IMR-90 (cell line): ENCODE measurements at regions not wholly inside any gene's neighbourhood (a gene's known extent, or its start where the extent isn't known, plus 50 kb on each side); places are given as distances from the start of the nearest gene placed in this dataset.

Experiments
- ATAC-seq: fragments of 200-7000 bp; cut with Tn5 transposase; 2 replicates; pipeline ENCODE4 v1.9.1; 2020; ENCODE audit warnings: low read depth, mild to moderate bottlenecking, moderate library complexity
- BruUV-seq: library from RNA; stranded (reverse); fragments of 400-500 nt; replicated peaks from 2 replicates; lab custom pipeline; 2021; lab: Mats Ljungman, UMichigan
- CTCF ChIA-PET: fragments of 300-600 bp; formaldehyde crosslinking; extraction: SDS; loops from one replicate; lab custom pipeline; 2021; ENCODE audit warnings: antibody characterized with exemption; lab: Yijun Ruan, JAX
- POLR2A ChIA-PET: fragments of 300-600 bp; sonication (Branson Sonifier 250); formaldehyde crosslinking; loops from one replicate; lab custom pipeline; 2022; ENCODE audit warnings: antibody characterized with exemption; ENCODE audit not compliant: unreplicated experiment; lab: Charles Lee
- DNase-seq: peaks from one replicate; pipeline ENCODE4 v3.0.0; 2013
- H2AFZ ChIP-seq: replicated peaks from 2 replicates; pipeline ENCODE3; 2013; ENCODE audit warnings: low read length, mild to moderate bottlenecking; ENCODE audit not compliant: poor library complexity
- H2AK5ac ChIP-seq: 2 replicates; pipeline ENCODE4 v1.6.1; 2013; ENCODE audit warnings: low read depth, low read length, inconsistent platforms
- H2AK9ac ChIP-seq: replicated peaks from 2 replicates; pipeline ENCODE3; 2013; ENCODE audit warnings: mild to moderate bottlenecking, low read depth, low read length, moderate library complexity; ENCODE audit not compliant: poor library complexity
- H2BK120ac ChIP-seq: 2 replicates; pipeline ENCODE4 v1.6.1; 2013; ENCODE audit warnings: low read depth, low read length, inconsistent platforms
- H2BK15ac ChIP-seq: 3 replicates; pipeline ENCODE4 v1.6.1; 2013; ENCODE audit warnings: low read depth, low read length, inconsistent platforms
- H2BK20ac ChIP-seq: 2 replicates; pipeline ENCODE4 v1.6.1; 2013; ENCODE audit warnings: low read depth, mild to moderate bottlenecking, inconsistent platforms, low read length, moderate library complexity
- H2BK5ac ChIP-seq: 2 replicates; pipeline ENCODE4 v1.6.1; 2013; ENCODE audit warnings: mild to moderate bottlenecking, low read depth, low read length, inconsistent platforms; ENCODE audit not compliant: poor library complexity, severe bottlenecking
- H3K14ac ChIP-seq: replicated peaks from 2 replicates; pipeline ENCODE4 v1.6.1; 2013; ENCODE audit warnings: low read depth, low read length, inconsistent platforms
- H3K18ac ChIP-seq: 2 replicates; pipeline ENCODE4 v1.6.1; 2013; ENCODE audit warnings: low read depth, low read length, control low read depth
- H3K23ac ChIP-seq: 2 replicates; pipeline ENCODE4 v1.6.1; 2013; ENCODE audit warnings: low read depth, low read length, inconsistent platforms
- H3K27ac ChIP-seq: 2 replicates; pipeline ENCODE4 v1.5.1; 2013; ENCODE audit warnings: mild to moderate bottlenecking, control low read depth, low read length; ENCODE audit not compliant: insufficient read depth
- H3K27me3 ChIP-seq: 2 replicates; pipeline ENCODE4 v1.6.1; 2013; ENCODE audit warnings: low read length; ENCODE audit not compliant: control insufficient read depth, insufficient read depth
- H3K36me3 ChIP-seq: 2 replicates; pipeline ENCODE4 v1.6.1; 2013; ENCODE audit warnings: low read length, mixed read lengths; ENCODE audit not compliant: control insufficient read depth, insufficient read depth
- H3K4ac ChIP-seq: 2 replicates; pipeline ENCODE4 v1.6.1; 2013; ENCODE audit warnings: low read depth, low read length, inconsistent platforms
- H3K4me1 ChIP-seq: 2 replicates; pipeline ENCODE4 v1.6.1; 2013; ENCODE audit warnings: low read length, mixed read lengths; ENCODE audit not compliant: control insufficient read depth, insufficient read depth
- H3K4me2 ChIP-seq: 2 replicates; pipeline ENCODE4 v1.6.1; 2013; ENCODE audit warnings: low read depth, mild to moderate bottlenecking, control low read depth, low read length, moderate library complexity
- H3K4me3 ChIP-seq: 2 replicates; pipeline ENCODE4 v1.5.1; 2013; ENCODE audit warnings: low read depth, mild to moderate bottlenecking, control low read depth, low read length, moderate library complexity; ENCODE audit not compliant: insufficient read depth
- H3K56ac ChIP-seq: 2 replicates; pipeline ENCODE4 v1.6.1; 2013; ENCODE audit warnings: low read length, inconsistent platforms; ENCODE audit not compliant: insufficient read depth; ENCODE audit errors: extremely low read depth
- H3K79me1 ChIP-seq, 2 experiments: 2 replicates each; pipeline ENCODE4 v1.6.1; 2013; ENCODE audit warnings: low read length in 2 of 2, inconsistent platforms in 1 of 2, low read depth in 1 of 2
- H3K9ac ChIP-seq: 2 replicates; pipeline ENCODE4 v1.6.1; 2013; ENCODE audit warnings: low read depth, low read length, control low read depth
- H3K9me1 ChIP-seq: 2 replicates; pipeline ENCODE4 v1.6.1; 2013; ENCODE audit warnings: low read length, inconsistent platforms; ENCODE audit not compliant: insufficient read depth
- H3K9me3 ChIP-seq: 2 replicates; pipeline ENCODE4 v1.6.1; 2013; ENCODE audit warnings: low read length; ENCODE audit not compliant: control insufficient read depth, insufficient read depth
- H4K20me1 ChIP-seq: 2 replicates; pipeline ENCODE4 v1.6.1; 2013; ENCODE audit warnings: low read length, inconsistent platforms; ENCODE audit not compliant: insufficient read depth
- H4K5ac ChIP-seq: 2 replicates; pipeline ENCODE4 v1.6.1; 2013; ENCODE audit warnings: mild to moderate bottlenecking, low read depth, low read length, control low read depth
- H4K8ac ChIP-seq, 2 experiments: 2 replicates each; pipeline ENCODE4 v1.6.1; 2013; ENCODE audit warnings: low read depth in 2 of 2, low read length in 2 of 2, control low read depth in 1 of 2, inconsistent platforms in 1 of 2
- H4K91ac ChIP-seq: 2 replicates; pipeline ENCODE4 v1.6.1; 2013; ENCODE audit warnings: low read depth, low read length, inconsistent platforms; ENCODE audit not compliant: insufficient read depth
- CEBPB ChIP-seq: IDR thresholded peaks from 2 replicates; pipeline ENCODE4 v1.6.1; 2012; ENCODE audit warnings: low read depth, low read length, improper control_type of control experiment
- CHD1 ChIP-seq: IDR thresholded peaks from 2 replicates; pipeline ENCODE4 v1.6.1; 2012; ENCODE audit warnings: low read depth, low read length, improper control_type of control experiment
- FOS ChIP-seq: fragments of 150-350 bp; IDR thresholded peaks from 2 replicates; pipeline ENCODE4 v1.6.1; 2016; ENCODE audit warnings: low read depth, low read length
- MAFK ChIP-seq: IDR thresholded peaks from 2 replicates; pipeline ENCODE4 v1.6.1; 2012; ENCODE audit warnings: low read depth, low read length, improper control_type of control experiment
- MAZ ChIP-seq: IDR thresholded peaks from 2 replicates; pipeline ENCODE4 v1.6.1; 2012; ENCODE audit warnings: low read depth, mild to moderate bottlenecking, low read length, improper control_type of control experiment, moderate library complexity, borderline replicate concordance
- RFX5 ChIP-seq: IDR thresholded peaks from 2 replicates; pipeline ENCODE4 v1.8.0; 2012; ENCODE audit warnings: low read depth, mild to moderate bottlenecking, low read length, moderate library complexity
- SMC3 ChIP-seq: fragments of 150-350 bp; IDR thresholded peaks from 2 replicates; pipeline ENCODE4 v1.6.1; 2016; ENCODE audit warnings: low read depth, mild to moderate bottlenecking, antibody characterized with exemption, low read length, moderate library complexity
- USF2 ChIP-seq: fragments of 150-350 bp; IDR thresholded peaks from 2 replicates; pipeline ENCODE4 v1.6.1; 2017; ENCODE audit warnings: mild to moderate bottlenecking, antibody characterized with exemption, low read length, low read depth
- WGBS, 2 experiments: methylation state at CpG; one replicate each; pipeline versions ENCODE4 v1.1.5 to v1.1.7; 2013; ENCODE audit warnings: missing lambda C conversion rate in 2 of 2; ENCODE audit not compliant: insufficient read length in 1 of 2; ENCODE audit errors: extremely low coverage in 2 of 2; 5-methylcytosine and 5-hydroxymethylcytosine counted together
- dilution Hi-C: fragments of 300-500 bp; cut with HindIII; formaldehyde crosslinking; loops from one replicate; pipeline ENCODE4 v1.14.3; 2018; ENCODE audit warnings: low sequenced_read_pairs; ENCODE audit not compliant: unreplicated experiment
- in situ Hi-C: fragments of 300-500 bp; cut with MboI; formaldehyde crosslinking; loops from 3 replicates; pipeline ENCODE4 v1.14.3; 2019; ENCODE audit warnings: low sequenced_read_pairs, inconsistent platforms, mixed read lengths
- intact Hi-C: fragments of 100-400 bp; cut with micrococcal nuclease; formaldehyde crosslinking; loops from 2 replicates; pipeline ENCODE4 v1.10.0; 2022
- TF ChIP-seq, protein P1 (sequence below): fragments of 150-350 bp; IDR thresholded peaks from 2 replicates; pipeline ENCODE4 v1.6.1; 2016; ENCODE audit warnings: low read depth, mild to moderate bottlenecking, low read length, moderate library complexity, borderline replicate concordance

DNA sequence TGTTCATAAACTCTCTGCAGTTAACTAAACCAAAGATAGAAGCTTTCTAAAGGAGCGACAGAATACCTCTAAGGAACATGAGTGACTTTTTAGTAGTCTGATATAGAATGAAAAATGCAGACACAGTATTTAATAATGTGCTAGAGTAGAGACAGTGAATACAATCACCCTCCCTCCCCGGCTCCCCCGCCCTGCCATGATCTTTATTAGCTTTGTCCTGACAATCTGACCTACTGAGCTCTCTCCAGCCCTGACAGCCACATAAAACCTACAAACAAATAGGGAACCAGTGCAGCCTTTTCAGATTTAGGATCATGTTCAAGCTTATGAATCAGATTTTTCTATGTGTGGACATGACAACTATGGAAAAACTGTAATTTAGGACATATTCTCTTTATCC is 777.6 kb upstream of the FANCL start:
- WGBS, 2 experiments, result no CpG with 5 or more reads among the region's 3 CpGs
- POLR2A ChIA-PET, result no interaction called here

More for the DNA sequence above, 777.6 kb upstream of the FANCL start:
- Histone ChIP-seq H2AFZ (no peak overlapping the region), H3K23ac (no peak overlapping the region), H3K36me3 (no peaks in the 10 kb centered on the region), H3K4me3 (no peak overlapping the region), H3K9ac (no peak overlapping the region), H4K91ac (no peak overlapping the region), H2BK15ac (no peak overlapping the region), H4K5ac (no peak overlapping the region), H3K14ac (no peak overlapping the region), H3K27ac (no peak overlapping the region), H2BK120ac (no peak overlapping the region), H2AK5ac (no peak overlapping the region), H4K20me1 (no peaks in the 10 kb centered on the region), H3K4me1 (no peaks in the 10 kb centered on the region), H3K9me1 (no peaks in the 10 kb centered on the region), H2BK20ac (no peak overlapping the region), H3K27me3 (no peaks in the 10 kb centered on the region), H3K56ac (no peak overlapping the region), H4K8ac (no peak overlapping the region), H3K4me2 (no peak overlapping the region), H2AK9ac (no peak overlapping the region), H3K18ac (no peak overlapping the region), H3K9me3 (no peaks in the 10 kb centered on the region), H3K79me1 (no peaks in the 10 kb centered on the region), H3K4ac (no peak overlapping the region), H2BK5ac (no peak overlapping the region)
- ATAC-seq (no peak), DNase-seq (no peak)
- TF ChIP-seq SMC3 (no peak), MAZ (no peak), CHD1 (no peak), CEBPB (no peak), MAFK (no peak), USF2 (no peak), FOS (no peak), RFX5 (no peak)
- TF ChIP-seq, protein P1, sequence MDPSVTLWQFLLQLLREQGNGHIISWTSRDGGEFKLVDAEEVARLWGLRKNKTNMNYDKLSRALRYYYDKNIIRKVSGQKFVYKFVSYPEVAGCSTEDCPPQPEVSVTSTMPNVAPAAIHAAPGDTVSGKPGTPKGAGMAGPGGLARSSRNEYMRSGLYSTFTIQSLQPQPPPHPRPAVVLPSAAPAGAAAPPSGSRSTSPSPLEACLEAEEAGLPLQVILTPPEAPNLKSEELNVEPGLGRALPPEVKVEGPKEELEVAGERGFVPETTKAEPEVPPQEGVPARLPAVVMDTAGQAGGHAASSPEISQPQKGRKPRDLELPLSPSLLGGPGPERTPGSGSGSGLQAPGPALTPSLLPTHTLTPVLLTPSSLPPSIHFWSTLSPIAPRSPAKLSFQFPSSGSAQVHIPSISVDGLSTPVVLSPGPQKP, result no peak
- intact Hi-C loops, result no loop called here
- CTCF ChIA-PET, result interaction anchor here (0.7 to 1.0 kb wide), 2 partner anchors 16 to 35 kb away, joined by 3 to 5 read pairs; no protein-coding TSS in a partner anchor
- in situ Hi-C loops, result no loop called here
- dilution Hi-C loops, result no loop called here
- no TSS peak for BruUV-seq
